H9 (cell line): ENCODE measurements at regions not wholly inside any gene's neighbourhood (a gene's known extent, or its start where the extent isn't known, plus 50 kb on each side); places are given as distances from the start of the nearest gene placed in this dataset.

Source experiments
- DNase-seq: peaks from one replicate; pipeline ENCODE4 v3.0.0-alpha.2; 2017
- H2AFZ ChIP-seq: one replicate; pipeline ENCODE4 v1.6.1; 2013; ENCODE audit warnings: mild to moderate bottlenecking, low read length, control low read depth, moderate library complexity
- H2AK5ac ChIP-seq: 2 replicates; pipeline ENCODE4 v1.6.1; 2013; ENCODE audit warnings: low read length, control low read depth, mixed read lengths; ENCODE audit not compliant: insufficient read length
- H2BK120ac ChIP-seq: one replicate; pipeline ENCODE4 v1.6.1; 2013; ENCODE audit warnings: low read depth, mild to moderate bottlenecking, low read length, control low read depth, inconsistent platforms; ENCODE audit not compliant: poor library complexity, severe bottlenecking
- H2BK12ac ChIP-seq: 2 replicates; pipeline ENCODE4 v1.6.1; 2013; ENCODE audit warnings: low read length, control low read depth, mixed read lengths, low read depth; ENCODE audit not compliant: insufficient read length
- H2BK15ac ChIP-seq: 2 replicates; pipeline ENCODE4 v1.6.1; 2013; ENCODE audit warnings: low read depth, low read length, control low read depth
- H2BK20ac ChIP-seq: one replicate; pipeline ENCODE4 v1.6.1; 2013; ENCODE audit warnings: low read depth, mild to moderate bottlenecking, low read length, control low read depth, inconsistent platforms; ENCODE audit not compliant: poor library complexity, severe bottlenecking
- H2BK5ac ChIP-seq: 2 replicates; pipeline ENCODE4 v1.6.1; 2013; ENCODE audit warnings: low read length, control low read depth, mixed read lengths; ENCODE audit not compliant: insufficient read length
- H3K14ac ChIP-seq: 2 replicates; pipeline ENCODE4 v1.6.1; 2013; ENCODE audit warnings: low read length, control low read depth; ENCODE audit not compliant: insufficient read depth
- H3K18ac ChIP-seq: 2 replicates; pipeline ENCODE4 v1.6.1; 2013; ENCODE audit warnings: low read depth, mild to moderate bottlenecking, mixed read lengths, low read length, control low read depth; ENCODE audit not compliant: insufficient read length
- H3K23ac ChIP-seq: 2 replicates; pipeline ENCODE4 v1.6.1; 2013; ENCODE audit warnings: low read length, control low read depth, mixed read lengths, low read depth; ENCODE audit not compliant: insufficient read length
- H3K23me2 ChIP-seq: 2 replicates; pipeline ENCODE4 v1.6.1; 2013; ENCODE audit warnings: low read depth, mild to moderate bottlenecking, mixed read lengths, low read length, control low read depth; ENCODE audit not compliant: insufficient read length, poor library complexity, severe bottlenecking
- H3K27ac ChIP-seq: 2 replicates; pipeline ENCODE4 v1.5.1; 2013; ENCODE audit warnings: low read length, control low read depth, mixed read lengths, low read depth; ENCODE audit not compliant: insufficient read length
- H3K27me3 ChIP-seq: 2 replicates; pipeline ENCODE4 v1.6.1; 2013; ENCODE audit warnings: low read length, control low read depth, inconsistent platforms; ENCODE audit not compliant: insufficient read depth
- H3K4ac ChIP-seq: 2 replicates; pipeline ENCODE4 v1.6.1; 2013; ENCODE audit warnings: low read depth, mild to moderate bottlenecking, control low read depth, inconsistent platforms, low read length, moderate library complexity
- H3K4me1 ChIP-seq: 2 replicates; pipeline ENCODE4 v1.6.1; 2013; ENCODE audit warnings: low read length, control low read depth, inconsistent platforms; ENCODE audit not compliant: insufficient read depth
- H3K4me2 ChIP-seq: 2 replicates; pipeline ENCODE4 v1.6.1; 2013; ENCODE audit warnings: low read length, control low read depth, mixed read lengths; ENCODE audit not compliant: insufficient read length, insufficient read depth
- H3K56ac ChIP-seq: 2 replicates; pipeline ENCODE4 v1.6.1; 2013; ENCODE audit warnings: low read depth, mild to moderate bottlenecking, mixed read lengths, low read length, control low read depth; ENCODE audit not compliant: insufficient read length
- H3K79me1 ChIP-seq: 2 replicates; pipeline ENCODE4 v1.6.1; 2013; ENCODE audit warnings: low read depth, mild to moderate bottlenecking, moderate library complexity, low read length, control low read depth, inconsistent platforms; ENCODE audit not compliant: insufficient read depth, poor library complexity, severe bottlenecking
- H3K79me2 ChIP-seq: 2 replicates; pipeline ENCODE4 v1.6.1; 2013; ENCODE audit warnings: low read length, control low read depth, inconsistent platforms; ENCODE audit not compliant: insufficient read depth
- H3K9ac ChIP-seq: 2 replicates; pipeline ENCODE4 v1.6.1; 2013; ENCODE audit warnings: low read length, control low read depth, mixed read lengths; ENCODE audit not compliant: insufficient read length; ENCODE audit errors: extremely low read depth
- H3K9me3 ChIP-seq: one replicate; pipeline ENCODE4 v1.6.1; 2013; ENCODE audit warnings: low read depth, low read length, inconsistent platforms; ENCODE audit not compliant: control insufficient read depth
- H3T11ph ChIP-seq: one replicate; pipeline ENCODE4 v1.6.1; 2013; ENCODE audit warnings: mild to moderate bottlenecking, low read length, control low read depth, inconsistent platforms
- H4K20me1 ChIP-seq: one replicate; pipeline ENCODE4 v1.6.1; 2013; ENCODE audit not compliant: control insufficient read depth, insufficient read length, insufficient read depth
- H4K5ac ChIP-seq: 2 replicates; pipeline ENCODE4 v1.6.1; 2013; ENCODE audit warnings: low read depth, mild to moderate bottlenecking, mixed read lengths, low read length, control low read depth; ENCODE audit not compliant: insufficient read length
- H4K8ac ChIP-seq: replicated peaks from 2 replicates; pipeline ENCODE4 v1.6.1; 2013; ENCODE audit warnings: low read length, control low read depth, mixed read lengths, low read depth; ENCODE audit not compliant: insufficient read length
- H4K91ac ChIP-seq: 2 replicates; pipeline ENCODE4 v1.6.1; 2013; ENCODE audit warnings: low read depth, mild to moderate bottlenecking, moderate library complexity, mixed read lengths, low read length, control low read depth; ENCODE audit not compliant: insufficient read length
- H3K27ac Mint-ChIP-seq, 3 experiments: 2 replicates in 2 of 3; 3 replicates in 1 of 3; pipeline ENCODE4 v1.8.0; 2020 to 2021; ENCODE audit warnings: mixed read lengths in 3 of 3, mild to moderate bottlenecking in 1 of 3, moderate library complexity in 1 of 3
- H3K27me3 Mint-ChIP-seq: 2 replicates; pipeline ENCODE4 v1.8.0; 2021; ENCODE audit warnings: low read depth, mild to moderate bottlenecking, moderate library complexity, mixed read lengths
- H3K36me3 Mint-ChIP-seq, 3 experiments: 2 replicates in 2 of 3; 3 replicates in 1 of 3; pipeline ENCODE4 v1.8.0; 2020 to 2021; ENCODE audit warnings: low read depth in 3 of 3, mixed read lengths in 3 of 3; ENCODE audit not compliant: insufficient read depth in 1 of 3
- H3K4me1 Mint-ChIP-seq, 2 experiments: 2 replicates each; pipeline ENCODE4 v1.8.0; 2020; ENCODE audit warnings: mixed read lengths in 2 of 2
- H3K4me3 Mint-ChIP-seq, 2 experiments: 2 replicates in 1 of 2; 3 replicates in 1 of 2; pipeline ENCODE4 v1.8.0; 2020 to 2021; ENCODE audit warnings: mild to moderate bottlenecking in 2 of 2, mixed read lengths in 2 of 2, moderate library complexity in 1 of 2
- H3K9me3 Mint-ChIP-seq, 2 experiments: 2 replicates in 1 of 2; 3 replicates in 1 of 2; pipeline ENCODE4 v1.8.0; 2020; ENCODE audit warnings: mild to moderate bottlenecking in 2 of 2, mixed read lengths in 2 of 2, moderate library complexity in 1 of 2
- WGBS: extraction: QIAGEN DNeasy Blood & Tissue Kit; methylation state at CpG from one replicate; pipeline ENCODE4 v1.1.7; 2013; ENCODE audit warnings: missing lambda C conversion rate, low lambda C conversion rate, mixed read lengths; ENCODE audit not compliant: insufficient read length; ENCODE audit errors: extremely low coverage; 5-methylcytosine and 5-hydroxymethylcytosine counted together
- TF ChIP-seq, protein P1 (sequence below): fragments of 200-600 bp; sonication (generic); conservative IDR thresholded peaks from 3 replicates; pipeline ENCODE4 v1.8.0; 2021; ENCODE audit warnings: antibody characterized with exemption, mild to moderate bottlenecking

DNA sequence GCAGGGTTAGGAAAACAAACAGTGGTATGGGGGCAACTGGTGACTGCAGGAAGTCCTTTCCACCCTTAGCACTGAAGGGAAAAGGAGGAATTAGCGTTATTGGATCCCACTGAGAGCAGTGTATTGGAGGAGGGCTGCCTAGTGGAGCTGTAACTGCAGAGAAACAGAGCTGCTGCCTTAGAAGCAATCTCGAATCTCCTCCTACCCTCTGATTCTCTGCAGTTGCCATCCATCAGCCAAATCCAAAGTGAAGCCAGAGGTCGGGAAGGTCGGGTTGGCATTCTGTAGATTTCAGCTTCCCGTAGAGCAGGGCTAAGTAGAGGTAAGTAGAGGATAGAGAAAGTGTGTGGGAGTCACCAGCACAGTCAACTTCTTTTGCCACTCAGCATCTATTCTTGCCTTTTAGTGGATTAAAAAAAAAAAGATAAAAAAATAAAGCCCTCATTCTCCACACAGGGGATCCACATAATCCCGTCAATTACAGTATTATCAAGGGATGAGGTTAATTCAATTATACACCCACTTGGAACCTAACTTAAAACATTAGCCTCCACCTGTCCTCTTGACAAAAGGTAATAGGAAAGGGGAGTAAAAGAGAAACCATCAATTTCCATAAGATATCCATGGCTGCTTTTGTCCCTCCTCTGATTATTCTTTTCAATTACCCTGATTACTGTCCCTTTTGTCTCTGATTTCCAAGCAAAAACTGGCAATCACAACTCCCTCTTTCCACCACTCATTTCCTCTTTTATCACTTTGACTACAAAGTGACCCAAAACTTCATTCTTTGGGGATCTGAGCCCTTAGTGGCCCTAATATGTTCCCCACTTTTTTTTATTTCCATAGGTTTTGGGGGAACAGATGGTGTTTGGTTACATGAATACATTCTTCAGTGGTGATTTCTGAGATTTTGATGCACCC is 234.7 kb downstream of the RBM26 start:
- H3K27ac ChIP-seq = no peak overlapping the region
- H3K27me3 ChIP-seq = no peaks in the 10 kb centered on the region

More for the DNA sequence above, 234.7 kb downstream of the RBM26 start:
- Mint-ChIP-seq H3K27me3 (no peaks in the 10 kb centered on the region), H3K27ac (peak overlapping the region in 2 of 3 experiments; percentile 26 to 81; a peak in 2 of 7 replicates), H3K4me1 (peaks cover 6 to 8% of the 10 kb centered on the region in 2 experiments), H3K4me3 (no peak overlapping the region), H3K36me3 (peaks cover 2 to 10% (median 6%) of the 10 kb centered on the region in 3 experiments; a peak in 6 of 7 replicates), H3K9me3 (peaks cover 13 to 16% of the 10 kb centered on the region in 2 experiments)
- H3K56ac ChIP-seq = no peak overlapping the region
- no peak overlapping the region for H2BK20ac ChIP-seq
- H4K5ac ChIP-seq = no peak overlapping the region
- no peak overlapping the region for H3K14ac ChIP-seq
- no peaks in the 10 kb centered on the region for H3K9me3 ChIP-seq
- no peak overlapping the region for H3K18ac ChIP-seq
- WGBS = no CpG with 5 or more reads among the region's 6 CpGs
- H2BK15ac ChIP-seq = no peak overlapping the region
- no peak overlapping the region for H3K4ac ChIP-seq
- H3K79me2 ChIP-seq = no peaks in the 10 kb centered on the region
- no peak overlapping the region for H4K91ac ChIP-seq
- no peak overlapping the region for H2BK12ac ChIP-seq
- H2AK5ac ChIP-seq = no peak overlapping the region
- H3K23me2 ChIP-seq = no peaks in the 10 kb centered on the region
- no peak overlapping the region for H3T11ph ChIP-seq
- no peak overlapping the region for H2BK5ac ChIP-seq
- no peak overlapping the region for H4K8ac ChIP-seq
- no peaks in the 10 kb centered on the region for H3K4me1 ChIP-seq
- H3K9ac ChIP-seq = no peak overlapping the region
- TF ChIP-seq, protein P1, sequence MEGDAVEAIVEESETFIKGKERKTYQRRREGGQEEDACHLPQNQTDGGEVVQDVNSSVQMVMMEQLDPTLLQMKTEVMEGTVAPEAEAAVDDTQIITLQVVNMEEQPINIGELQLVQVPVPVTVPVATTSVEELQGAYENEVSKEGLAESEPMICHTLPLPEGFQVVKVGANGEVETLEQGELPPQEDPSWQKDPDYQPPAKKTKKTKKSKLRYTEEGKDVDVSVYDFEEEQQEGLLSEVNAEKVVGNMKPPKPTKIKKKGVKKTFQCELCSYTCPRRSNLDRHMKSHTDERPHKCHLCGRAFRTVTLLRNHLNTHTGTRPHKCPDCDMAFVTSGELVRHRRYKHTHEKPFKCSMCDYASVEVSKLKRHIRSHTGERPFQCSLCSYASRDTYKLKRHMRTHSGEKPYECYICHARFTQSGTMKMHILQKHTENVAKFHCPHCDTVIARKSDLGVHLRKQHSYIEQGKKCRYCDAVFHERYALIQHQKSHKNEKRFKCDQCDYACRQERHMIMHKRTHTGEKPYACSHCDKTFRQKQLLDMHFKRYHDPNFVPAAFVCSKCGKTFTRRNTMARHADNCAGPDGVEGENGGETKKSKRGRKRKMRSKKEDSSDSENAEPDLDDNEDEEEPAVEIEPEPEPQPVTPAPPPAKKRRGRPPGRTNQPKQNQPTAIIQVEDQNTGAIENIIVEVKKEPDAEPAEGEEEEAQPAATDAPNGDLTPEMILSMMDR = no peak
- no peaks in the 10 kb centered on the region for H4K20me1 ChIP-seq
- H3K79me1 ChIP-seq = no peaks in the 10 kb centered on the region
- no peak overlapping the region for H3K4me2 ChIP-seq
- H3K23ac ChIP-seq = no peak overlapping the region
- no peak overlapping the region for H2AFZ ChIP-seq
- H2BK120ac ChIP-seq = no peak overlapping the region
- peak; percentile 28 for DNase-seq
